Panc1 (cell line): ENCODE measurements at regions not wholly inside any gene's neighbourhood (a gene's known extent, or its start where the extent isn't known, plus 50 kb on each side); places are given as distances from the start of the nearest gene placed in this dataset.

Source experiments
- ATAC-seq: fragments of 200-7000 bp; cut with Tn5 transposase; 2 replicates; pipeline ENCODE4 v1.9.1; 2020; ENCODE audit warnings: mild to moderate bottlenecking, moderate library complexity
- BruUV-seq: library from RNA; stranded (reverse); fragments of 400-500 nt; replicated peaks from 2 replicates; lab custom pipeline; 2021; lab: Mats Ljungman, UMichigan
- CTCF ChIA-PET: fragments of 300-600 bp; sonication (Branson Sonifier 250); formaldehyde crosslinking; loops from one replicate; lab custom pipeline; 2022; ENCODE audit warnings: antibody characterized with exemption; lab: Charles Lee
- POLR2A ChIA-PET: fragments of 300-600 bp; sonication (Branson Sonifier 250); formaldehyde crosslinking; loops from one replicate; lab custom pipeline; 2022; ENCODE audit warnings: antibody characterized with exemption; lab: Charles Lee
- DNase-seq: peaks from one replicate; pipeline ENCODE4 v3.0.0-alpha.2; 2010; ENCODE audit warnings: low read depth, low spot score
- H3K27ac ChIP-seq: 2 replicates; pipeline ENCODE4 v1.5.1; 2011; ENCODE audit warnings: mild to moderate bottlenecking, low read length, inconsistent platforms
- H3K27me3 ChIP-seq: fragments of 200-500 bp; sonication (Bioruptor generic); 2 replicates; pipeline ENCODE4 v1.6.0; 2014; ENCODE audit warnings: low read length, inconsistent platforms; ENCODE audit not compliant: control insufficient read depth, insufficient read depth
- H3K36me3 ChIP-seq: fragments of 200-500 bp; sonication (Bioruptor generic); 2 replicates; pipeline ENCODE4 v1.5.1; 2014; ENCODE audit warnings: inconsistent platforms, mild to moderate bottlenecking, low read length, moderate library complexity; ENCODE audit not compliant: control insufficient read depth, insufficient read depth
- H3K4me1 ChIP-seq: 2 replicates; pipeline ENCODE4 v1.5.1; 2011; ENCODE audit warnings: inconsistent platforms, mild to moderate bottlenecking, low read length, moderate library complexity; ENCODE audit not compliant: control insufficient read depth, insufficient read depth
- H3K4me3 ChIP-seq, 2 experiments: 2 replicates each; pipeline ENCODE4 v1.5.1; 2011 to 2012; ENCODE audit warnings: low read depth in 2 of 2, low read length in 2 of 2, mild to moderate bottlenecking in 2 of 2, inconsistent platforms in 1 of 2, moderate library complexity in 1 of 2
- H3K9me3 ChIP-seq: fragments of 200-500 bp; sonication (Bioruptor generic); 2 replicates; pipeline ENCODE4 v1.5.1; 2014; ENCODE audit warnings: low read depth, mild to moderate bottlenecking, inconsistent platforms, low read length, moderate library complexity; ENCODE audit not compliant: control insufficient read depth, insufficient read depth
- POLR2AphosphoS5 ChIP-seq: IDR thresholded peaks from 2 replicates; pipeline ENCODE4 v1.6.1; 2012; ENCODE audit warnings: mild to moderate bottlenecking, low read depth, low read length, moderate library complexity
- SIN3A ChIP-seq: IDR thresholded peaks from 2 replicates; pipeline ENCODE4 v1.6.1; 2012; ENCODE audit warnings: low read depth, mild to moderate bottlenecking, low read length, moderate library complexity, borderline replicate concordance; ENCODE audit not compliant: insufficient read depth
- TCF7L2 ChIP-seq: IDR thresholded peaks from 2 replicates; pipeline ENCODE4 v1.6.1; 2011; ENCODE audit warnings: mild to moderate bottlenecking, low read depth, low read length, inconsistent platforms
- in situ Hi-C: cut with HindIII; loops from 2 replicates; pipeline ENCODE4 v1.10.0; 2016; ENCODE audit warnings: low sequenced_read_pairs, low pct_unique_long_range_greater_than_20kb
- intact Hi-C: fragments of 100-400 bp; cut with micrococcal nuclease; formaldehyde crosslinking; loops from one replicate; pipeline ENCODE4 v1.10.0; 2022; ENCODE audit not compliant: unreplicated experiment
- TF ChIP-seq, protein P1 (sequence below): fragments of 450-650 bp; IDR thresholded peaks from 2 replicates; pipeline ENCODE4 v1.5.1; 2017; ENCODE audit warnings: mild to moderate bottlenecking
- TF ChIP-seq, protein P2 (sequence below), 2 experiments: IDR thresholded peaks; 2 replicates each; pipeline ENCODE4 v1.6.1; 2011 to 2012; ENCODE audit warnings: low read depth in 2 of 2, control low read depth in 1 of 2, low read length in 1 of 2, mild to moderate bottlenecking in 1 of 2, moderate library complexity in 1 of 2; ENCODE audit not compliant: insufficient read depth in 1 of 2

DNA sequence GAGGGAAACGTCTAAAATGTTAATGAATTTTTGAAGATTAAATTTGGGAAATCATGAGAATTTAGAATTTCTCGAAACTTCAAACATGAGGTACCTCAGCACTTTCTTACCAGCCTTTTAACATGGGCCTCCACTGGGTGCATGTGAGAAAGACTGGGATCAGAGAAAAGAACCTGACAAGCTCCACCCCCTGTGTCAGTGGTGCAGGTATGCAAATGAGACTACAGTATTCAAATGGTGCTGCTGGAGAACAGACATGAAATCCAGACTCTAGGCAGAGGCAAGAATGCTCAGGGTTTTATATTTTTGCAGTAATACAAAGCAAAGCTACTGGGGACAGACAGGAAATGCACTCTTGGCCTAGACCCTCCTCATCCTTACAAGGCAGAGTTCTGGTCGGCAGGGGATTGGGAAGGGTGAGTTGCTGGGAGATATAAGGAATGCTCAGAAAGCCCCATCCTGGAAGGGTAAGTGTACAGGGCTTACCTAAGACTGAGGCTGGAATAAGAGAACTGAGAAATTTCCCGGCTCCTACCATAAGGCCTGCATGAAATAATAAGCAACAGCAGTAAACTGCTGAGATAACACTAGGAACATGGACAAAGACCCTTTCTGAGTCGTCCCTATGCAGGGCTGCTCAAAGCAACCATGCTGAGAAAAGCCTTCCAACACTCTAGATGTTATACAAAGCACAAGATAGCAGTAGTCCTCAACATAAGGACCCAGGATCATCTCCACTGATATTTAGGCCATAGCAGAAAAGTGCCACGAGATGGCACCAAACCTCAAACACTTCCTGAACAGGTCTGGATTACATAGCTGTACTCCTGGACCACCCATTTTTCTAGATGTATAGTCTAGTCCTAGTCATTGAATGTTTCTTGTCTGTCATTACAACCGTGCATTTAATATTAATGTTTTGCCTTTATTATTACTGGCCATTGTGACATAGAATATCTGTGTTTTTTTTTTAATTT is 260.8 kb downstream of the RASSF9 start:
- TF ChIP-seq POLR2AphosphoS5 (no peak), TCF7L2 (no peak)
- TF ChIP-seq, protein P1, sequence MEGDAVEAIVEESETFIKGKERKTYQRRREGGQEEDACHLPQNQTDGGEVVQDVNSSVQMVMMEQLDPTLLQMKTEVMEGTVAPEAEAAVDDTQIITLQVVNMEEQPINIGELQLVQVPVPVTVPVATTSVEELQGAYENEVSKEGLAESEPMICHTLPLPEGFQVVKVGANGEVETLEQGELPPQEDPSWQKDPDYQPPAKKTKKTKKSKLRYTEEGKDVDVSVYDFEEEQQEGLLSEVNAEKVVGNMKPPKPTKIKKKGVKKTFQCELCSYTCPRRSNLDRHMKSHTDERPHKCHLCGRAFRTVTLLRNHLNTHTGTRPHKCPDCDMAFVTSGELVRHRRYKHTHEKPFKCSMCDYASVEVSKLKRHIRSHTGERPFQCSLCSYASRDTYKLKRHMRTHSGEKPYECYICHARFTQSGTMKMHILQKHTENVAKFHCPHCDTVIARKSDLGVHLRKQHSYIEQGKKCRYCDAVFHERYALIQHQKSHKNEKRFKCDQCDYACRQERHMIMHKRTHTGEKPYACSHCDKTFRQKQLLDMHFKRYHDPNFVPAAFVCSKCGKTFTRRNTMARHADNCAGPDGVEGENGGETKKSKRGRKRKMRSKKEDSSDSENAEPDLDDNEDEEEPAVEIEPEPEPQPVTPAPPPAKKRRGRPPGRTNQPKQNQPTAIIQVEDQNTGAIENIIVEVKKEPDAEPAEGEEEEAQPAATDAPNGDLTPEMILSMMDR: peak; percentile 73
- Histone ChIP-seq H3K4me3 (no peak overlapping the region), H3K27ac (no peak overlapping the region), H3K4me1 (no peaks in the 10 kb centered on the region), H3K9me3 (no peaks in the 10 kb centered on the region), H3K27me3 (no peaks in the 10 kb centered on the region), H3K36me3 (no peaks in the 10 kb centered on the region)
- ATAC-seq: peak; percentile 87
- intact Hi-C loops: loop anchor here (2.0 to 10.0 kb wide), 2 partner anchors 101 to 293 kb away; no protein-coding TSS in a partner anchor
- peak; percentile 25 for DNase-seq
- ChIA-PET POLR2A (no interaction called here), CTCF (interaction anchor here (0.6 to 0.8 kb wide), 2 partner anchors 146 to 292 kb away, joined by 4 to 6 read pairs; no protein-coding TSS in a partner anchor)
- BruUV-seq: no TSS peak
- in situ Hi-C loops: no loop called here

DNA sequence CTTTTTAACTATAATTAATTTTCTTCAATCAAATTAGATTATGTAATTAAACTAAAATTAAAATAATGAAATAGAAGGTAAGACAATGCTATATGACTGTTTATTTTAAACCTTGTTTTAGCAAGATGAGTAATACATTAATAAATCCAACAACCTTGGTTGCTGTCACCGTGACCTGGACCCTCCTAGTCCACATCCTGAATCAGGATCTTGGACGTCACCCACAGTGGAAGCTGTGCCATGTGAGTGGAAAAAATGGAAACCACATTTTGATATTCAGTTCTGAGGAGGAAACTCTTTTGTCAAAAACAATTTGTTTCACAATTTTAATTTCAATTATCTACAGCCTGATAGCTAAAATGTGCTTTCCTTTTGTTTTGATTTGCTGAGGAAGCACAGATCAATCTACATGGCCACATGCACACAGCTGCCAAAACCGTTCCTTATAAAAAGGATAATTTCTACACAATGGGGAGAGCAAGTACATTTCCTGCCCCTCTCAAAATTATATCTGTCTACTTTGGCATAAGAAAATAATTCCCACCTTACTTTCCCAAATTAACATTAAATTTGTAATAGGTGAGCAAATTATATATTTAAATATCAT is 255.5 kb downstream of the RASSF9 start:
- H3K4me1 ChIP-seq: no peaks in the 10 kb centered on the region
- POLR2A ChIA-PET: no interaction called here
- DNase-seq (no peak), ATAC-seq (no peak)
- CTCF ChIA-PET: no interaction called here
- H3K9me3 ChIP-seq: no peaks in the 10 kb centered on the region
- no TSS peak for BruUV-seq
- no peaks in the 10 kb centered on the region for H3K36me3 ChIP-seq
- H3K27ac ChIP-seq: no peak overlapping the region
- intact Hi-C loops (no loop called here), in situ Hi-C loops (no loop called here)
- H3K4me3 ChIP-seq: no peak overlapping the region
- TF ChIP-seq, protein P2, sequence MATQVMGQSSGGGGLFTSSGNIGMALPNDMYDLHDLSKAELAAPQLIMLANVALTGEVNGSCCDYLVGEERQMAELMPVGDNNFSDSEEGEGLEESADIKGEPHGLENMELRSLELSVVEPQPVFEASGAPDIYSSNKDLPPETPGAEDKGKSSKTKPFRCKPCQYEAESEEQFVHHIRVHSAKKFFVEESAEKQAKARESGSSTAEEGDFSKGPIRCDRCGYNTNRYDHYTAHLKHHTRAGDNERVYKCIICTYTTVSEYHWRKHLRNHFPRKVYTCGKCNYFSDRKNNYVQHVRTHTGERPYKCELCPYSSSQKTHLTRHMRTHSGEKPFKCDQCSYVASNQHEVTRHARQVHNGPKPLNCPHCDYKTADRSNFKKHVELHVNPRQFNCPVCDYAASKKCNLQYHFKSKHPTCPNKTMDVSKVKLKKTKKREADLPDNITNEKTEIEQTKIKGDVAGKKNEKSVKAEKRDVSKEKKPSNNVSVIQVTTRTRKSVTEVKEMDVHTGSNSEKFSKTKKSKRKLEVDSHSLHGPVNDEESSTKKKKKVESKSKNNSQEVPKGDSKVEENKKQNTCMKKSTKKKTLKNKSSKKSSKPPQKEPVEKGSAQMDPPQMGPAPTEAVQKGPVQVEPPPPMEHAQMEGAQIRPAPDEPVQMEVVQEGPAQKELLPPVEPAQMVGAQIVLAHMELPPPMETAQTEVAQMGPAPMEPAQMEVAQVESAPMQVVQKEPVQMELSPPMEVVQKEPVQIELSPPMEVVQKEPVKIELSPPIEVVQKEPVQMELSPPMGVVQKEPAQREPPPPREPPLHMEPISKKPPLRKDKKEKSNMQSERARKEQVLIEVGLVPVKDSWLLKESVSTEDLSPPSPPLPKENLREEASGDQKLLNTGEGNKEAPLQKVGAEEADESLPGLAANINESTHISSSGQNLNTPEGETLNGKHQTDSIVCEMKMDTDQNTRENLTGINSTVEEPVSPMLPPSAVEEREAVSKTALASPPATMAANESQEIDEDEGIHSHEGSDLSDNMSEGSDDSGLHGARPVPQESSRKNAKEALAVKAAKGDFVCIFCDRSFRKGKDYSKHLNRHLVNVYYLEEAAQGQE (IDR thresholded peaks at IDR 0.05; ENCODE audit: insufficient read depth in 1 of 2, low read depth in 2 of 2, low read length in 1 of 2): no peak
- TF ChIP-seq POLR2AphosphoS5 (no peak), TCF7L2 (no peak), SIN3A (no peak)
- TF ChIP-seq, protein P1: no peak
- H3K27me3 ChIP-seq: no peaks in the 10 kb centered on the region
